ENCODE measurements at regions not wholly inside any gene's neighbourhood (a gene's known extent, or its start where the extent isn't known, plus 50 kb on each side); places are given as distances from the start of the nearest gene placed in this dataset.

DNA sequence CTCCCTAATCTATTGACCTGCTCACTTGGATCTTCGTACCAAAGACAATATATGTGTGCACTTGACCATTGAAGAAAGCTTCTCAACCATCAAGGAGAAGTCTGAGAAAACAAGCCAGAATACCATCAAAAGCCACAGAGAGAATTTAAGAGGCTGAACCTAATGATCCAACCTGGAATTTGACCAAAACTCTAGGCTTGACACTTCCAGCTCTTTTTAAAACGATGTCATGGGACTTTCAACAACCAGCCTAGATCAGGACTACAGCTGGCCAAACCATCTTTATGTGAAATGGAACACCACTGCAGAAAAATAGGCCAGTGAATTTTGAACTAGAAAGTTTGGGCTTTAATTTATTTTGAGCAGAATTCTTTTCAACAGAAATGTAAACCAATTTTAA, 444.4 kb downstream of the LTN1 start:
- POLR2A ChIA-PET = no interaction called here
- CTCF ChIA-PET = no interaction called here
- no peak for DNase-seq (ENCODE audit: extremely low spot score)
- no peak for TF ChIP-seq L3MBTL2 (conservative IDR thresholded peaks at IDR 0.05)
- no peak for TF ChIP-seq HDGF (IDR thresholded peaks at IDR 0.05; ENCODE audit: borderline replicate concordance)

DNA sequence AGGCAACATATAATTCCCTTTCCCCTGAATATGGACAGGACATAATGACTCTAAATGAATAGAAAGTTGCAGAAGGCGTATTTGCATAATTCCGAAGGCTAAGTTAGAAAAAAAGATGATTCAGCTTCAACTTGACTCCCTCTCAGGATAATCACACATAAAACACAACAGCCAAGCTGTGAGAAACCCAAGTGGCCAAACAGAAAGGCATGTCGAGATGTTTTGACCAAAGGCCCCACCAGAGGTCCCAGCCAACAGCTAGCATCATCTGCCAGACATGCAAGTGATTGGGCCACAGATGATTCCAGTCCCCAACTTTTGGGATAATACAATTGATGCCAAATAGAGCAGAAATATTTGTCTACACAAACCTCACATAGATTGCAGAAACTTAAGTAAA, 444.9 kb downstream of the LTN1 start:
- CTCF ChIA-PET = no interaction called here

DNA sequence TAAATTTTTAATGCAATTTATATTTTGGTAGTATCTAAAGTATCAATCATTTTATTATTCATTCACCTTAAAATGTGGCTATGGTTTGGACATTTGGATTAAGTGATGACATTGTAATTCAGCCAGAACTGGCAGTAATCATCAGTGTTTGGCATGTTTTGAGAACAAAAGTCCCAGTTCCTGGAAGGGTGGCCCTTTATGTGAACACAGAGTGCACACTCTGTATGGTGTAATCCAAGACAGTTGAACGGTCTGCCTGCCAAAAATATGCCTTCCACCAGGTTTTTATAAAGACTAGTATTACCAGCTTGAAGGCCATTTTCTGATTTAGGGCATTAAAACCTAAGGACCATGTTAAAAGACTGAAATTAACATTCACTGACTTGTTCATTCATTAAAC, 448.7 kb downstream of the LTN1 start:
- DNase-seq (ENCODE audit: extremely low spot score) = no peak
- TF ChIP-seq SUZ12 (IDR thresholded peaks at IDR 0.05) (no peak), HDGF (IDR thresholded peaks at IDR 0.05; ENCODE audit: borderline replicate concordance) (no peak), ZNF384 (IDR thresholded peaks at IDR 0.05) (no peak), BHLHE40 (IDR thresholded peaks at IDR 0.05; ENCODE audit: borderline replicate concordance) (no peak)
- POLR2A ChIA-PET = no interaction called here
- CTCF ChIA-PET = no interaction called here

More for the DNA sequence above, 444.9 kb downstream of the LTN1 start:
- no peak for DNase-seq (ENCODE audit: extremely low spot score)
- POLR2A ChIA-PET = no interaction called here
- TF ChIP-seq L3MBTL2 (conservative IDR thresholded peaks at IDR 0.05) = no peak
- no peak for TF ChIP-seq LEF1 (IDR thresholded peaks at IDR 0.05; ENCODE audit: borderline replicate concordance)
- no peak for TF ChIP-seq FOXK2 (IDR thresholded peaks at IDR 0.05)
- no peak for TF ChIP-seq CTBP1 (IDR thresholded peaks at IDR 0.05; ENCODE audit: borderline replicate concordance)
- no peak for TF ChIP-seq NFRKB (IDR thresholded peaks at IDR 0.05)
- no peak for TF ChIP-seq HDGF (IDR thresholded peaks at IDR 0.05; ENCODE audit: borderline replicate concordance)
- no peak for TF ChIP-seq ELF4 (IDR thresholded peaks at IDR 0.05)

DNA sequence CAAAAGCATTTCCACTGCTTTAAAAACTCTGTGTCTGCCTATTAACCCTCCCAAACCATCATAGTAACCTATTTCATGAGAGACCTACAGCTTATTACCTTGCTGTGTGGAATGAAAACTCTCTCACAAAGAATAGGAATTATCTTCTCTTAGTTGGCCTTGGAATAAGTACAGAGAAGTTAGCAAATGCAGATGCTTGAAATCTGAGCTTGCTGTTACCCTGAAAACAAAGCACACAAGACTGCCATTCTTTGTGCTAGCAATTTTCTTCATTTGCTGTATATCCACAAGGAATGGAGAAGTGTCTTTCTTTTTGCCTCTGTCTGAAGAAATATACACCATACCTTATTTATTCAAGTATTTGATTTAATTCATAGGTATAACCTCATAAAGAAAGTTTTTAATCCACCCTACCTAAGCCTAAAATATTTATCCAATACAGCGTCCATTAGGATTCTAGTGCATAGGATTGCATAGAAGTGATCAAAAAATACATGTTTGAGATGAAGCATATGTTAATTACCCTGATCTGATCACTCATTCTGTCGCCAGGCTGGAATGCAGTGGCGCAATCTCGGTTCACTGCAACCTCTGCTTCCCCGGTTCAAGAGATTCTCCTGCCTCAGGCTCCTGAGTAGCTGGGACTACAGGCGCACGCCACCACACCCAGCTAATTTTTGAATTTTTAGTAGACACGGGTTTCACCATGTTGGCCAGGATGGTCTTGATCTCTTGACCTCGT, 451.1 kb downstream of the LTN1 start:
- DNase-seq (ENCODE audit: extremely low spot score) = no peak
- ChIA-PET POLR2A (no interaction called here), CTCF (no interaction called here)
- TF ChIP-seq CTBP1 (IDR thresholded peaks at IDR 0.05; ENCODE audit: borderline replicate concordance) (no peak), ARNT (IDR thresholded peaks at IDR 0.05) (no peak), NFRKB (IDR thresholded peaks at IDR 0.05) (no peak), BHLHE40 (IDR thresholded peaks at IDR 0.05; ENCODE audit: borderline replicate concordance) (no peak), FOXA1 (IDR thresholded peaks at IDR 0.05) (no peak), SP1 (IDR thresholded peaks at IDR 0.05) (no peak), ZNF384 (IDR thresholded peaks at IDR 0.05) (no peak)

- ChIA-PET POLR2A (no interaction called here), CTCF (no interaction called here)
- DNase-seq (ENCODE audit: extremely low spot score) = no peak
- TF ChIP-seq SP1 (IDR thresholded peaks at IDR 0.05) = no peak
- no peak for TF ChIP-seq ELF4 (IDR thresholded peaks at IDR 0.05)
- no peak for TF ChIP-seq LEF1 (IDR thresholded peaks at IDR 0.05; ENCODE audit: borderline replicate concordance)
- no peak for TF ChIP-seq FOXK2 (IDR thresholded peaks at IDR 0.05)
- no peak for TF ChIP-seq PKNOX1 (IDR thresholded peaks at IDR 0.05)
- TF ChIP-seq ARNT (IDR thresholded peaks at IDR 0.05) = no peak
- TF ChIP-seq ZNF384 (IDR thresholded peaks at IDR 0.05) = no peak
- TF ChIP-seq HDGF (IDR thresholded peaks at IDR 0.05; ENCODE audit: borderline replicate concordance) = no peak
- no peak for TF ChIP-seq BHLHE40 (IDR thresholded peaks at IDR 0.05; ENCODE audit: borderline replicate concordance)
- no peak for TF ChIP-seq TARDBP (IDR thresholded peaks at IDR 0.05)
- no peak for TF ChIP-seq FOXM1 (IDR thresholded peaks at IDR 0.05; ENCODE audit: borderline replicate concordance)
- TF ChIP-seq NFRKB (IDR thresholded peaks at IDR 0.05) = no peak
- no peak for TF ChIP-seq L3MBTL2 (conservative IDR thresholded peaks at IDR 0.05)
- no peak for TF ChIP-seq SUZ12 (IDR thresholded peaks at IDR 0.05)
- TF ChIP-seq FOXA1 (IDR thresholded peaks at IDR 0.05) = no peak
- TF ChIP-seq CTBP1 (IDR thresholded peaks at IDR 0.05; ENCODE audit: borderline replicate concordance) = no peak
Measured at GRCh38 chr21:28540514-28540913, 452.2 kb downstream of the LTN1 start.

GRCh38 chr21:28539623-28539988, 453.1 kb downstream of the LTN1 start:
- ChIA-PET POLR2A (no interaction called here), CTCF (no interaction called here)
- no peak for TF ChIP-seq SP1 (IDR thresholded peaks at IDR 0.05)
- TF ChIP-seq CTBP1 (IDR thresholded peaks at IDR 0.05; ENCODE audit: borderline replicate concordance) = no peak
- TF ChIP-seq FOXK2 (IDR thresholded peaks at IDR 0.05) = no peak
- TF ChIP-seq PKNOX1 (IDR thresholded peaks at IDR 0.05) = no peak
- no peak for TF ChIP-seq ARNT (IDR thresholded peaks at IDR 0.05)
- no peak for TF ChIP-seq TARDBP (IDR thresholded peaks at IDR 0.05)
- no peak for TF ChIP-seq ZNF384 (IDR thresholded peaks at IDR 0.05)
- TF ChIP-seq ELF4 (IDR thresholded peaks at IDR 0.05) = no peak
- TF ChIP-seq L3MBTL2 (conservative IDR thresholded peaks at IDR 0.05) = no peak
- TF ChIP-seq LEF1 (IDR thresholded peaks at IDR 0.05; ENCODE audit: borderline replicate concordance) = no peak
- no peak for DNase-seq (ENCODE audit: extremely low spot score)

DNA sequence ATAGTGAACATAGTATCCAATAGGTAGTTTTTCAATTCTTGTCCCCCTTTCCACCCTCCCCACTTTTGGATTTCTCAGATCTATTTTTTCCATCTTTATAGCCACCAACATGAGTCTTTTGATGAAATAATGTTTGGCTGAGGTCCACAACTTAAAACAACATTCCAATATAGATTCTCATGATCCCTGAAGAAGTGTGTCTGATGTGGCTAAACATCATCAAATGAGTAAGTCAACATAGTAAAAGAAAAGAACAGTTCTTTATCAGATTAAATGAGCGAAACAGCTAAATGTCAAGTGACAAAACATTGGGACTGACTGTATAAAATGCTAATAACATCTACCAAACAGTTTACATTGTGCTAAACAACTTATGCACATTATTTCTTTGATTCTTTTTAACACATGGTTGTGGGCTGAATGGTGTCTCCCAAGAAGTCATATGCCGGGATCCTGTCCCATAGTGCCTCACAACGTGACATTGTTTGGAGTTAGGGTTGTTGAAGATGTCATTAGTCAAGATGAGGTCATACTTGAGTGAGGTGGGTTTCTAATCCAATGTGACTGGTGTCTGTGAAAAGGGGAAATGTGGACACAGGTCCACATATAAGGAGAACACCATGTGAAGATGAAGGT, 453.6 kb downstream of the LTN1 start:
- no peak for DNase-seq (ENCODE audit: extremely low spot score)
- TF ChIP-seq SUZ12 (IDR thresholded peaks at IDR 0.05) = no peak
- TF ChIP-seq ELF4 (IDR thresholded peaks at IDR 0.05) = no peak
- no peak for TF ChIP-seq ZNF384 (IDR thresholded peaks at IDR 0.05)
- TF ChIP-seq SP1 (IDR thresholded peaks at IDR 0.05) = no peak
- TF ChIP-seq L3MBTL2 (conservative IDR thresholded peaks at IDR 0.05) = no peak
- TF ChIP-seq CTBP1 (IDR thresholded peaks at IDR 0.05; ENCODE audit: borderline replicate concordance) = no peak
- no peak for TF ChIP-seq PKNOX1 (IDR thresholded peaks at IDR 0.05)
- TF ChIP-seq ARNT (IDR thresholded peaks at IDR 0.05) = no peak
- TF ChIP-seq NFRKB (IDR thresholded peaks at IDR 0.05) = no peak
- no peak for TF ChIP-seq HDGF (IDR thresholded peaks at IDR 0.05; ENCODE audit: borderline replicate concordance)
- TF ChIP-seq TARDBP (IDR thresholded peaks at IDR 0.05) = no peak
- no peak for TF ChIP-seq FOXK2 (IDR thresholded peaks at IDR 0.05)
- no peak for TF ChIP-seq FOXA1 (IDR thresholded peaks at IDR 0.05)
- ChIA-PET POLR2A (no interaction called here), CTCF (no interaction called here)

Measured in HEK293T (cell line).